H1 (cell line): ENCODE measurements at regions not wholly inside any gene's neighbourhood (a gene's known extent, or its start where the extent isn't known, plus 50 kb on each side); places are given as distances from the start of the nearest gene placed in this dataset.

ENCODE experiments used
- CTCF ChIP-seq, 3 experiments: IDR thresholded peaks; 1 replicate in 2 of 3; 2 replicates in 1 of 3; pipeline versions ENCODE4 v1.5.1 to v1.6.1; 2011; ENCODE audit warnings: low read length in 3 of 3, mild to moderate bottlenecking in 3 of 3, inconsistent platforms in 2 of 3, low read depth in 1 of 3, moderate library complexity in 1 of 3; ENCODE audit not compliant: insufficient read depth in 1 of 3; ENCODE audit errors: control extremely low read depth in 1 of 3

GRCh38 chrX:125940985-125941384 lies 225.1 kb downstream of the DCAF12L2 start (continued):
- TF ChIP-seq CTCF (IDR thresholded peaks at IDR 0.05; ENCODE audit: control extremely low read depth in 1 of 3, insufficient read depth in 1 of 3, low read depth in 1 of 3, low read length in 3 of 3) = no peak
